ENCODE measurements at regions not wholly inside any gene's neighbourhood (a gene's known extent, or its start where the extent isn't known, plus 50 kb on each side); places are given as distances from the start of the nearest gene placed in this dataset.
A peak's percentile ranks its signal among the peaks of the same experiment; 100 is the strongest.
"Not testable (repeated sequence)": the region's sequence is repeated elsewhere in the genome, so short reads cannot be mapped to it uniquely, and the experiment has no call there.

DNA sequence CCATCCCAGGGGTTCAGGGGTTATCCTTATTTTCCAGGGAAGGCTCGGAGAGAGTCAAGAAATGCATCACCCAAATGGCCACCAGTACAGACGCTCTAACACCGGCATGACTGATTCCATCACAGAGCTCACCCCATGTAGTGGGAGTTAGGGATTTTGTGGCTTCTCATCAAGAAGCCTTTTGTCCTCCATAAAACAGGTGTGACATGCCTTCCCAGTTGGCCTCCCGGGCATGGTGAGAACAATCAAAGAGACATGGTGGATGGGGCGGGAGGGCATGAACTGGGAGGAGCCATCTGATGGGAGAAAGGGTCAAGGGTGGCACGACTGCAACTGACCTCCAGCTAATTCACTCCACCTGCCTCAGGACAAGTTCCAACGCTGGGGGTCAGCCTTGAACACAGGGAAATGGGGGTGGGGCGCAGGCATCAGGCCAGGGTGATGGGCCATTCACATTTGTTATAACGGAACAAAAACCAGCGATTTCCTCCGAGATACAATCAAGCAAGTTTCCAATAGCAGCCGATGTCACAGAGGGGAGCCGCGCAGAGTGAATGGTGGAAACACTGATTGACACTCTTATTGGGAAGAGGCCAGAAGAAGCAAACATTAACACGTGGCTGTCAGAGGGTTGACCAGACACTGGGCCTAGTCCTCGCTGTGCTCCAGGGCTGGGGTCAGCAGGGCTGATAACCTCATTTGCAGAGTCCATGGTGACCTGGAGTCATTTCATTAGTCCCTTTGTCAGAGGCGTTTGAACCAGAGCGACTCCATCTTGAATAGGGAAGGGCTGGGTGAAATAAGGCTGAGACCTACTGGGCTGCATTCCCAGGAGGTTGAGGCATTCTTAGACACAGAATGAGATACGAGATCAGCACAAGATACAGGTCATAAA lies 80.5 kb upstream of the HPCAL1 start:
- H3K9me3 Mint-ChIP-seq, result no peaks in the 10 kb centered on the region
- ATAC-seq (ENCODE audit: low read depth in 2 of 2), result no peak
- peaks cover 0 to 16% (median 8%) of the 10 kb centered on the region in 3 donors for H3K27me3 Mint-ChIP-seq
- peak overlapping the region in 1 of 6 donors; percentile 47 for H3K27ac Mint-ChIP-seq
- DNase-seq, result no peak
- no peaks in the 10 kb centered on the region for H3K36me3 Mint-ChIP-seq
- peaks cover 0 to 1% (median 0%) of the 10 kb centered on the region in 3 donors for H3K4me1 Mint-ChIP-seq
- H3K4me3 Mint-ChIP-seq, result peak overlapping the region in 1 of 8 donors; percentile 48

DNA sequence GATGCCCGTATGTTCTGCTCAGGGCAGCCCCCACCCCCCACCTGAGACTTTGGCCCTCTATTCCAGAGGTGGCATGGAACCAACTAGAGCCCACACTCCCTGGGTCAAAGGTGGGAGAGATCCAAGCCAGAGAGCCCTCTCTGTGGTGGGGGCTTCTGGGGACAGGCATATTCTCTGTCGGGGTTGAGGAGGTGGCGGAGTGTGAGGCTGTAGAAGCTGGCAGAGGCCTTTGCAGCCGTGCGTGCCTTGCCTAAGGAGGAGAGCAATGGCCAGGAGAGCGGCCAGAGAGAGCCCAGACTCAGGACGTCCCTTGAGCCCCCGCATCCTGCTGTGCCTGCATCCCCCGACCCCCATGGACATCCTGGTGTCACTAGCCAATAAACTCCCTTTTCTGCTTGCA lies 79.2 kb upstream of the HPCAL1 start:
- Mint-ChIP-seq H3K36me3 (no peaks in the 10 kb centered on the region), H3K4me3 (no peak overlapping the region), H3K4me1 (peaks cover 0 to 1% (median 0%) of the 10 kb centered on the region in 3 donors), H3K9me3 (no peaks in the 10 kb centered on the region), H3K27me3 (peaks cover 0 to 16% (median 8%) of the 10 kb centered on the region in 3 donors), H3K27ac (no peak overlapping the region)
- DNase-seq (no peak), ATAC-seq (ENCODE audit: low read depth in 2 of 2) (no peak)

DNA sequence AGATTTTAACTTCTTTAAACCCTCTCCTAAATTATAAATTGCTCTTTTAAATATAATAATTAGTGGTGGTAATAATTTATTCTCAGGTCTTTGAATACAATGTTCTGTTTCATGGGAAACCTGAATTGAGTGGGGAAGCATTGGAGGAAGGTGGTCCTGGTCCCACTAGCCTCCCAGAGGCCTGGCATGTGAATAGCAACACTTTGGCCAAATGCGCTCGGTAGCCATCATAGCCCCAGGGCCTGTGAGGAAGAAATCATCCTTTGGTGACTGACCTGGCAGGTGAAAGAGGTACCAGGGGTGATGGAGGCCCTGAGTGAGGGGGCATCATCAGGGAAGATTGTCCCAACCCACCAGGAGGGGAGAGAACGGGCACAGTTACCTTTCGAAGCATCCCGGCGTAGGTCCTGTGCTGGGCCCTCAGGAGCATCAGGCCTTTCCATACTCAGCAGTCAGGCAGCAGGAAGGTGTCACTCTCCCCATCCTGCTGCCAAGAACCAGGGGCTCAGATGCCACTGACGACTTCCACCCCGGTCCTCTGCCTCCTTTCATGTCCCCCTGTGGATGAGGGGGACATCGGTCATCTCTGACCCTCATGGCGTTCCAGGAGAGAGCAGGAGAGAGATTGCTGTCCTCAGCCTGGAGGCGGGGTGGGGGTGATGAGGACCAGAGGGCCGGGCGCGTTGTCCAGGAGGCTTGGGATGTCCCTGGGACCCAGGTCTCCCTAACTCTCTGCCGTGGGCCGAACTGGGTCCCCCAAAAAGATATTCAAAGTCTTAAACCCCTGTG lies 78.6 kb upstream of the HPCAL1 start:
- no peaks in the 10 kb centered on the region for H3K36me3 Mint-ChIP-seq
- no peak overlapping the region for H3K4me3 Mint-ChIP-seq
- H3K27me3 Mint-ChIP-seq, result peaks cover 0 to 16% (median 8%) of the 10 kb centered on the region in 3 donors
- H3K27ac Mint-ChIP-seq, result peak overlapping the region in 1 of 6 donors; percentile 91
- no peak for ATAC-seq (ENCODE audit: low read depth in 2 of 2)
- DNase-seq, result no peak
- peaks cover 0 to 1% (median 0%) of the 10 kb centered on the region in 3 donors for H3K4me1 Mint-ChIP-seq
- no peaks in the 10 kb centered on the region for H3K9me3 Mint-ChIP-seq

DNA sequence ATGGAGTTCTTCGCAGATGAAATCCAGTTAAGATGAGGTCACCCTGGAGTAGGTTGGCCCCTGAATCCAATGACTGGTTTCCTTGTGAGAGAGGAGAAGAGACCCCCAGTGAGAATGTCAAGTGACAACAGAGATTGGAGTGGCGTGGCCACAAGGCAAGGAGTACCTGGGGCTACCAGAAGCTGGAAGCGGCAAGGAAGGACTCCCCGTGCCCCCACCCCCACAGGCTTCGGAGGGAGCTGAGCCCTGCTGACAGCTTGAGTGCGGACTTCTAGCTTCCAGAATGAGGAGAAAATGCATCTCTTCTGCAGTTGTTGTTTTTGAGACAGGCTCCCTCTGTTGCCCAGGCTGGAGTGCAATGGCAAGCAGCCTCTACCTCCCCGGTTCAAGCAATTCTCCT lies 78.0 kb upstream of the HPCAL1 start:
- H3K27ac Mint-ChIP-seq, result peak overlapping the region in 1 of 6 donors; percentile 9
- H3K4me1 Mint-ChIP-seq, result peaks cover 0 to 1% (median 0%) of the 10 kb centered on the region in 3 donors
- no peaks in the 10 kb centered on the region for H3K36me3 Mint-ChIP-seq
- ATAC-seq (ENCODE audit: low read depth in 2 of 2), result no peak
- no peak overlapping the region for H3K4me3 Mint-ChIP-seq
- H3K9me3 Mint-ChIP-seq, result no peaks in the 10 kb centered on the region
- H3K27me3 Mint-ChIP-seq, result peaks cover 0 to 16% (median 8%) of the 10 kb centered on the region in 3 donors
- DNase-seq, result no peak

DNA sequence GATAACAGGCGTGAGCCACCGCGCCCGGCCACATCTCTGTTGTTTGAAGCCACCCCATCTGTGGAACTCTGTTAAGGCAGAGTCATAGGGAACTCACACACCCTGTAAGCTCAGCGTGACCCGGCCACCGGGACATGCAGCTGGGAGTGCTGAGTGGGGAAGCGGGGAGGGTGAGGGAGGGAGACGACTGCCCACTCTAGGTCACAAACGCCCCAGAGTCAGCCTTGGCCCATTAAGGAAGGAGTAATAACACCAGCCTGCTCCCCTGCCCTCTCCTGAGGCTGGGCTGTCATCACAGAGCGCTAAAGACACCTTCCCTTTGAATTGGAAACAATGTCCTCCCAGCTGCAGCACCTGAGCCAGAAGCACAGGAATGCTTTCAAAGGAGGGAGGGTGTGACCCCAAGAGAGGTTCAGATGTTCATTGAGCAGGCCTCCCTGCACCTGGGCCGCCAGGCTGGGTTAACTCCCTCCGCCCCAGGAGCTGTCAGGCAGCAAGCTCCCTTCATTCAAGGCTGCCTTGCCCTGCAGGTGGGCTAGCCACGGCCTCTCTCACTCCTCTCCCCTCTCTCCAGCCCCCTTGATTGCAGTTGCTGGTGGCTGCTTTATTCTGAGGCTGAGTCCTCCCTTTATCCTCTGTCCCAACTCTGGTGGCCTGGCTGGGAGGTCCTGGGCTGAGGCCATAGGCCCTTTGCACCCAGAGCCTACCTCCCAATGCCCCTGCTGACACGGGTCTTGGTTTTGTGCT lies 77.2 kb upstream of the HPCAL1 start:
- no peak overlapping the region for H3K27ac Mint-ChIP-seq
- H3K4me3 Mint-ChIP-seq, result no peak overlapping the region
- H3K4me1 Mint-ChIP-seq, result no peaks in the 10 kb centered on the region
- peaks cover 0 to 16% (median 8%) of the 10 kb centered on the region in 3 donors for H3K27me3 Mint-ChIP-seq
- ATAC-seq (ENCODE audit: low read depth in 2 of 2), result no peak
- DNase-seq, result no peak
- no peaks in the 10 kb centered on the region for H3K9me3 Mint-ChIP-seq
- H3K36me3 Mint-ChIP-seq, result no peaks in the 10 kb centered on the region

DNA sequence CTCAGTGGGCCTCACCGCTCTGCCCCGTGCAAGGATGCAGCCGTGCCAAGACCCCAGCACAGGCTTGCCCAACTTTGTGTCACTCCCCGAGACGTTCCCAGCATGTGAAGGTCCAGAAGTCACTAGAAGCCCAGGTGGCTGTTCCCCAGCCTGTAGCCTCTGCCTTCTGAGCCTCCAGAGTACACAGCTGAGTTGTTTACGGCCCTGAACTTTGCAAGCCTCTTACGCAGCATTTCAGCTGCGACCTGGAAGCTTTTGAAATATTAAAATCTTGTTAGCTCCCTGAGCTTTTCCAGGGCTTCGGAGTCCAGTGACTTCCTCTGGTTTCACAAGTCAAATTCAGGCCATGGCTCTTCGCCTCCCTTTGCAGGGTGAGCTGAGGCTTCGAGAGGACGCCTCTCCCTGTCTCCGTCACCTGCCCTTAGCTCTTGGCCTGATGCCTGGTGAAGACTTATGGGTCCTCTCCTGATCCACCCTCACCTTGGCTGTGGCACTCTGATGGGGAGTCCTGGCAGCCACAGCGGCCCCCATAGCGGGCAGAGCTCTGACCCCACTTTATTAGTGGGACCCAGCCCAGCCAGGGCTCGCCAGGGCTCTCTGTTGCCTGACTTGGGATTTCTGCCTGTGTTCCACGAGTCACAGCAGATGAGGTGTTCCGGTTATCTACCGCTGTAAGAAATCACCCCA lies 76.5 kb upstream of the HPCAL1 start:
- ATAC-seq (ENCODE audit: low read depth in 2 of 2) (no peak), DNase-seq (no peak)
- Mint-ChIP-seq H3K27me3 (peaks cover 0 to 16% (median 8%) of the 10 kb centered on the region in 3 donors), H3K27ac (peak overlapping the region in 2 of 6 donors; percentile 11 to 15), H3K36me3 (no peaks in the 10 kb centered on the region), H3K4me1 (no peaks in the 10 kb centered on the region), H3K4me3 (no peak overlapping the region), H3K9me3 (no peaks in the 10 kb centered on the region)

DNA sequence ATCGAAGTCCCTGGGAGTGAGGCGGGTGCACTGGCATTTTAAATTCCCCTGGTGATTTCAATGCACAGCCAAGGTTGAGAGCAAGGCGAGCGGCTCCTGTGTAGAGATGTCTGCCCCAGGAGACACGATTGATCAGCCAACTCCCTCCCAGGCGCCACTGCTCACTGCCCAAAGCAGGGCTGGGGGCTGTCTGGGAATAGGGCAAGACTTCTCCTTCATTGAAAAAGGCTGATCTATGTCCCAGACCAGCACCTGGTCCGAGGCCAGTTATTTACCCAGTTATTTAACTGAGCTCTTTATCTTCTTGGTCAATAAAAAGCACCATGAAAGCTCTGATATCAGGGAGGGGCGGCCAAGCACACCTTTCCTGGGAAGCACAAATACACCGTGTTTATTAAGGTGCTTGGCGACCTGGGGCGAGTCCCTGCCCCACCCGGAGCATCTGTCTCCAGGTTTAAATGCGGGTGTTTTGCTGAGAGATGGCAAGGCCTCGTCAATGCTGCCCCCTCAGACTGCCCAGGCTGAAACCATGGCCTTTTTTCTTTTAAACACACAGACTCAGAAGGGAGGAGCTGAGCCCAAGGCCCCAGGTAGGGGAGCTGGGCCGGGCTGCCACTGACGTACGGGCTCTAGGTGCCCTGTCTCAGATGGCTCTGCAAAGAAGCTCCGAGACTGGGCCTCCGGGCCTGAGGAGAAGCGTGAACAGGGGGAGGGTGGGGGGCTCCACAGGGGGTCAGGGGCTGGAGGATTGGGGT lies 73.9 kb upstream of the HPCAL1 start:
- peaks cover 0 to 8% (median 0%) of the 10 kb centered on the region in 7 donors for H3K9me3 Mint-ChIP-seq
- peak overlapping the region in 1 of 6 donors; percentile 32 for H3K27ac Mint-ChIP-seq
- H3K36me3 Mint-ChIP-seq, result no peaks in the 10 kb centered on the region
- DNase-seq (no peak), ATAC-seq (ENCODE audit: low read depth in 2 of 2) (no peak)
- H3K4me1 Mint-ChIP-seq, result peaks cover 0 to 9% (median 0%) of the 10 kb centered on the region in 3 donors
- H3K27me3 Mint-ChIP-seq, result peaks cover 0 to 9% (median 0%) of the 10 kb centered on the region in 3 donors
- H3K4me3 Mint-ChIP-seq, result no peak overlapping the region

DNA sequence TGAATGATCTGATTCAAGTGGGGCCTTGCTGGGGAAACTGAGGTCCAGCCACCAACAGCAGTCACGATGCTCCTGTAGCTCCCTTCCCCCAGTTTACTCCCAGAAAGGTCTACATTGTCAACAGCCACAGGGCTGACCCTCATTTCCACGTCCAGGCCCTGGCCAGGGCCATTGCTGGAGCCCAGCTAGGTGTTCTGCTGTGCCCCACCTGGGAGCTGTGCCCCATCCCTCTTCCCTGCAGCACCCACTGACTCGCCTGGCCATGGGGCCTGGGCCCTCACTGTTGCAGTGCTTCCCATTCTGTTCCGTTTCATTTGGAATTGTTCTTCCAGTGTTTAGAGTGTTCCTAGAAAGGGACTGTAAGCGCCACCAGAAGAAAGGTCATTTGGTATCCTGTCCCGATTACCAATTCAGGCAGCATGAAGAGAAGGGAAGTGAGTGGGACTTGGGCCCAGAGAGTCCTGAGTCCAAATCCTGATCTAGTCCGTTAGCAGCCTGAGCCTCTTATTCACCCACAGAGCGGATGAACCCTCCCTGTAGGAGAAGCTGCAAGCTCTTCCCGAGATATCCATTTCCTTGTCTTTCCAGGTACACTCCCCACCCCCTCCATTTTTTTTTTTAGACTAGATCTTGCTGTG lies 73.1 kb upstream of the HPCAL1 start:
- no peak for ATAC-seq (ENCODE audit: low read depth in 2 of 2)
- Mint-ChIP-seq H3K4me1 (peaks cover 0 to 11% (median 0%) of the 10 kb centered on the region in 3 donors), H3K4me3 (peak overlapping the region in 1 of 8 donors; percentile 47), H3K27me3 (peaks cover 0 to 9% (median 0%) of the 10 kb centered on the region in 3 donors), H3K36me3 (no peaks in the 10 kb centered on the region), H3K27ac (no peak overlapping the region), H3K9me3 (peaks cover 0 to 10% (median 0%) of the 10 kb centered on the region in 7 donors)
- no peak for DNase-seq

DNA sequence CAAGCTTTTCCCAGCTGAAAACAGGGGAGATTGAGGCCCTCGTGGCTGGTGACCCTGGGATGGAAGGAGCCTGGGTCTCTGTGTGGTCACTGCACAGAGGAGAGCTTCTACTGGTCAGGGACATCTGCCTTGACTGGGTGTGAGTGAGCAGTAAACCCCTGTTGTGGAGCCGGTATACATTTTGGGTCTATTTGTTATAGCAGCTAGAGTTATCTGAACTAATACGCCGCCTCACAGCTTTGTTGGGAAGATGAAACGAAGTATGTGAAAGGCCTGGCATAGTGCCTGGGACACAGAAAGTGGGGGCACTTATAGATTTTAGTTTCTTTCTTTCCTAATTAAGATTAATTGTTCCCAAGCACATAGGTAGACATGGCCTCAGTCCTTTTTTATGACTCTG lies 72.2 kb upstream of the HPCAL1 start:
- Mint-ChIP-seq H3K27ac (peak overlapping the region in 1 of 6 donors; percentile 70), H3K4me3 (no peak overlapping the region), H3K27me3 (peaks cover 0 to 9% (median 0%) of the 10 kb centered on the region in 3 donors), H3K9me3 (peaks cover 0 to 10% (median 0%) of the 10 kb centered on the region in 7 donors), H3K36me3 (no peaks in the 10 kb centered on the region), H3K4me1 (peaks cover 0 to 11% (median 0%) of the 10 kb centered on the region in 3 donors)
- ATAC-seq (ENCODE audit: low read depth in 2 of 2) (no peak), DNase-seq (no peak)

DNA sequence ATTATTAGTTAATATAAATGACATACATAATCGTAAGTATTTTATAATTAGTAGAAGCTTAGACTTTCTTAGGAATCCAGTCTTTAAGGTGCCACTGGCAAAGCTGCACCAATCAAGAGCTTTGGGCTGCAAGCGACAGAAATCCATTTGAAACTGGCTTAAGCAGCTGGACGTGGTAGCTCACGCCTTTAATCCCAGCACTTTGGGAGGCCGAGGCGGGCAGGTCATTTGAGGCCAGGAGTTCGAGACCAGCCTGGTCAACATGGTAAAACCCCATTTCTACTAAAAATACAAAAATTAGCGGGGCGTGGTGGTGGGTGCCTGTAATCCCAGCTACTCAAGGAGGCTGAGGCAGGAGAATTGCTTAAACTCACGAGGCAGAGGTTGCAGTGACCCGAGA lies 71.8 kb upstream of the HPCAL1 start:
- ATAC-seq (ENCODE audit: low read depth in 2 of 2); H3K36me3 Mint-ChIP-seq; H3K4me3 Mint-ChIP-seq; DNase-seq; H3K27me3 Mint-ChIP-seq; H3K27ac Mint-ChIP-seq: not testable (repeated sequence)
- Mint-ChIP-seq H3K9me3 (peaks cover 0 to 10% (median 0%) of the 10 kb centered on the region in 7 donors), H3K4me1 (peaks cover 0 to 11% (median 0%) of the 10 kb centered on the region in 3 donors)

DNA sequence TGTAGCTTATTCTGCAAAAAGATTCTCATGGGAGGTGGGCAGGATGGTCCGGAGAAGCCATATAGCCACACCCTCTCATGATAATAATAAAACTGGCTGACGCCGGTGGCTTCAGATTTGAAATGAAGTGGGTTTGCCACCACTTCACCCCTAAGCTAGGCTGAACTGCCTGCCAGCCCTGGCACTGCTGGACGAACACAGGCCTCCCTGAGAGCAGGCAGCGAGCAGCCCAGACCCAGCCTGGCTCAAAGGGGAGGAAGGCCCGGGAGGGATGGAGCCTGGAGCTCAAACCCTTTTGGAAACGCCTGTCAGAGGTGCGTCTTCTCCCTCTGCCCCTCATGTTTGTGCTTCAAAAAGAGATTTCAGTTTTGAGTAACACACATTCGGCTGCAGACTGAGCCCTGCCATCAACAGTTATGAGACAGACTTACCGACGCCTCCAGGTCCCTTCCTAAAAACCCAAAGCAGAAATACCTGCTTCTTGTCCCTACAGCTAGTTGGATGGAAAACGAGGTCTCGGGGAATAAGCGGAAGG lies 71.1 kb upstream of the HPCAL1 start:
- Mint-ChIP-seq H3K27me3 (peaks cover 0 to 7% (median 6%) of the 10 kb centered on the region in 3 donors), H3K4me3 (no peak overlapping the region), H3K9me3 (peaks cover 0 to 10% (median 0%) of the 10 kb centered on the region in 7 donors), H3K4me1 (peaks cover 0 to 11% (median 0%) of the 10 kb centered on the region in 3 donors), H3K27ac (no peak overlapping the region), H3K36me3 (no peaks in the 10 kb centered on the region)
- ATAC-seq (ENCODE audit: low read depth in 2 of 2) (no peak), DNase-seq (no peak)
